Thyroid gland (tissue), 4 donors: ENCODE measurements at regions not wholly inside any gene's neighbourhood (a gene's known extent, or its start where the extent isn't known, plus 50 kb on each side); places are given as distances from the start of the nearest gene placed in this dataset.

ENCODE experiments used
- DNase-seq, 2 donors: peaks; one replicate each; pipeline ENCODE4 v3.0.0-alpha.2; 2019
- H3K27ac ChIP-seq, 3 donors: fragments of 200-600 bp; sonication (generic); 1 replicate in 2 of 3; 2 replicates in 1 of 3; pipeline ENCODE4 v1.5.1; 2016 to 2019; ENCODE audit warnings: mild to moderate bottlenecking in 1 of 3, moderate library complexity in 1 of 3
- H3K27me3 ChIP-seq: fragments of 200-600 bp; sonication (generic); one replicate; pipeline ENCODE4 v1.5.1; 2019
- H3K36me3 ChIP-seq, 2 donors: fragments of 200-600 bp; sonication (generic); one replicate each; pipeline ENCODE4 v1.5.1; 2016 to 2019
- H3K4me1 ChIP-seq, 2 donors: fragments of 200-600 bp; sonication (generic); one replicate each; pipeline ENCODE4 v1.5.1; 2017 to 2019
- H3K4me3 ChIP-seq, 3 donors: fragments of 200-600 bp; sonication (generic); replicated peaks in 1 of 3; 1 replicate in 2 of 3; 2 replicates in 1 of 3; pipeline ENCODE4 v1.5.1; 2016; ENCODE audit warnings: mild to moderate bottlenecking in 1 of 3
- H3K9me3 ChIP-seq: fragments of 200-600 bp; sonication (generic); one replicate; pipeline ENCODE4 v1.5.1; 2017
- POLR2A ChIP-seq, 2 donors: fragments of 450-650 bp; IDR thresholded peaks; one replicate each; pipeline ENCODE4 v1.6.1; 2017; ENCODE audit warnings: antibody characterized with exemption in 2 of 2, mild to moderate bottlenecking in 2 of 2, moderate library complexity in 1 of 2
- WGBS, 2 donors: methylation state at CpG; one replicate each; pipeline ENCODE4 v1.1.5; 2017; 5-methylcytosine and 5-hydroxymethylcytosine counted together
- intact Hi-C: fragments of 100-400 bp; cut with DNase I; formaldehyde crosslinking; loops from one replicate; pipeline ENCODE4 v1.15.1; 2023
- TF ChIP-seq, protein P1 (sequence below), 6 experiments: fragments of 200-600 bp in 3 of 6; fragments of 450-650 bp in 3 of 6; sonication (generic) in 3 of 6; IDR thresholded peaks; one replicate each; pipeline ENCODE4 v1.5.1; 2016 to 2019; ENCODE audit warnings: antibody characterized with exemption in 6 of 6, mild to moderate bottlenecking in 2 of 6, inconsistent platforms in 1 of 6, moderate library complexity in 1 of 6

DNA sequence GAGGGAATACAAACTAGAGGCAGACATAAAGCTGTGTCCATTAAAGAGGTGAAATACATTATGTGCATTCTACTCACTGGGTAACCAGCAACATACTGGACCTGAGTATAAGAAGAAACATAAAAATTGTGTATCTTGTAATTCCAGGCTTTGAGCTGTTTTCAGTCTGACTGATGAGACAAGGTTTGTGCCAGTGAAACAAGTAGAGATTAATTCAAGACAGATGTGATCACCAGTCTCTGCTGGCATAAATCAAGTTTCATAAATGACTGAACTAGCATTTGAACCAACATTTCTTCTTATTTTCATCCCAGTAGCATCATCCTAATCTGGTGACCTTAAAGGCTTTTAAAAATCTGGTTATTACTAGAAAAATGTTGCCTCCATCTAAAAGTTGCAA is 108.8 kb upstream of the RPL38 start:
- intact Hi-C loops = no loop called here
- H3K27ac ChIP-seq = no peak overlapping the region
- no peaks in the 10 kb centered on the region for H3K27me3 ChIP-seq
- no peak for TF ChIP-seq POLR2A (IDR thresholded peaks at IDR 0.05)
- TF ChIP-seq, protein P1, sequence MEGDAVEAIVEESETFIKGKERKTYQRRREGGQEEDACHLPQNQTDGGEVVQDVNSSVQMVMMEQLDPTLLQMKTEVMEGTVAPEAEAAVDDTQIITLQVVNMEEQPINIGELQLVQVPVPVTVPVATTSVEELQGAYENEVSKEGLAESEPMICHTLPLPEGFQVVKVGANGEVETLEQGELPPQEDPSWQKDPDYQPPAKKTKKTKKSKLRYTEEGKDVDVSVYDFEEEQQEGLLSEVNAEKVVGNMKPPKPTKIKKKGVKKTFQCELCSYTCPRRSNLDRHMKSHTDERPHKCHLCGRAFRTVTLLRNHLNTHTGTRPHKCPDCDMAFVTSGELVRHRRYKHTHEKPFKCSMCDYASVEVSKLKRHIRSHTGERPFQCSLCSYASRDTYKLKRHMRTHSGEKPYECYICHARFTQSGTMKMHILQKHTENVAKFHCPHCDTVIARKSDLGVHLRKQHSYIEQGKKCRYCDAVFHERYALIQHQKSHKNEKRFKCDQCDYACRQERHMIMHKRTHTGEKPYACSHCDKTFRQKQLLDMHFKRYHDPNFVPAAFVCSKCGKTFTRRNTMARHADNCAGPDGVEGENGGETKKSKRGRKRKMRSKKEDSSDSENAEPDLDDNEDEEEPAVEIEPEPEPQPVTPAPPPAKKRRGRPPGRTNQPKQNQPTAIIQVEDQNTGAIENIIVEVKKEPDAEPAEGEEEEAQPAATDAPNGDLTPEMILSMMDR (IDR thresholded peaks at IDR 0.05) = no peak
- no peaks in the 10 kb centered on the region for H3K36me3 ChIP-seq
- H3K4me3 ChIP-seq = no peak overlapping the region
- DNase-seq = no peak
- H3K9me3 ChIP-seq = no peaks in the 10 kb centered on the region
- H3K4me1 ChIP-seq = no peaks in the 10 kb centered on the region

- no peak overlapping the region for H3K4me3 ChIP-seq
- WGBS, 2 donors = 60 to 73% methylated on average over 5 of the region's 5 CpGs
- intact Hi-C loops = no loop called here
- TF ChIP-seq, protein P1 (IDR thresholded peaks at IDR 0.05) = no peak
- no peak for TF ChIP-seq POLR2A (IDR thresholded peaks at IDR 0.05)
- no peak overlapping the region for H3K27ac ChIP-seq
- H3K9me3 ChIP-seq = no peaks in the 10 kb centered on the region
- no peaks in the 10 kb centered on the region for H3K36me3 ChIP-seq
- no peaks in the 10 kb centered on the region for H3K4me1 ChIP-seq
- DNase-seq = no peak
- H3K27me3 ChIP-seq = no peaks in the 10 kb centered on the region
Observed at GRCh38 chr17:74096456-74096855, 107.0 kb upstream of the RPL38 start.

- Histone ChIP-seq H3K4me1 (no peaks in the 10 kb centered on the region), H3K4me3 (no peak overlapping the region), H3K36me3 (no peaks in the 10 kb centered on the region), H3K27ac (no peak overlapping the region), H3K9me3 (no peaks in the 10 kb centered on the region), H3K27me3 (no peaks in the 10 kb centered on the region)
- TF ChIP-seq, protein P1 (IDR thresholded peaks at IDR 0.05) = no peak
- TF ChIP-seq POLR2A (IDR thresholded peaks at IDR 0.05) = no peak
- WGBS, 2 donors = 65 to 66% methylated on average over 14 of the region's 14 CpGs
- no peak for DNase-seq
- intact Hi-C loops = no loop called here
Observed at GRCh38 chr17:74097450-74098135, 105.9 kb upstream of the RPL38 start.

GRCh38 chr17:74098136-74099024 is 105.1 kb upstream of the RPL38 start:
- intact Hi-C loops = no loop called here
- no peak overlapping the region for H3K27ac ChIP-seq
- no peak for TF ChIP-seq POLR2A (IDR thresholded peaks at IDR 0.05)
- TF ChIP-seq, protein P1 (IDR thresholded peaks at IDR 0.05) = no peak

More at GRCh38 chr17:74098136-74099024, 105.1 kb upstream of the RPL38 start:
- H3K4me3 ChIP-seq = no peak overlapping the region
- no peaks in the 10 kb centered on the region for H3K9me3 ChIP-seq
- H3K27me3 ChIP-seq = no peaks in the 10 kb centered on the region
- no peak for DNase-seq
- H3K4me1 ChIP-seq = no peaks in the 10 kb centered on the region
- no peaks in the 10 kb centered on the region for H3K36me3 ChIP-seq
- WGBS, 2 donors = 79 to 86% methylated on average over 11 to 13 of the region's 15 CpGs
